Gastrocnemius medialis (tissue), 4 donors: ENCODE measurements at regions not wholly inside any gene's neighbourhood (a gene's known extent, or its start where the extent isn't known, plus 50 kb on each side); places are given as distances from the start of the nearest gene placed in this dataset.

Source experiments
- CTCF ChIP-seq, 5 experiments: fragments of 450-650 bp in 3 of 5; fragments of 200-600 bp in 2 of 5; sonication (generic) in 2 of 5; IDR thresholded peaks in 4 of 5; conservative IDR thresholded peaks in 1 of 5; 1 replicate in 4 of 5; 2 replicates in 1 of 5; pipeline ENCODE4 v1.5.1; 2016 to 2019; ENCODE audit warnings: antibody characterized with exemption in 5 of 5, mild to moderate bottlenecking in 3 of 5, moderate library complexity in 3 of 5
- POLR2A ChIP-seq, 2 donors: fragments of 450-650 bp; IDR thresholded peaks; one replicate each; pipeline ENCODE4 v1.6.1; 2017; ENCODE audit warnings: antibody characterized with exemption in 2 of 2, mild to moderate bottlenecking in 2 of 2, moderate library complexity in 2 of 2

DNA sequence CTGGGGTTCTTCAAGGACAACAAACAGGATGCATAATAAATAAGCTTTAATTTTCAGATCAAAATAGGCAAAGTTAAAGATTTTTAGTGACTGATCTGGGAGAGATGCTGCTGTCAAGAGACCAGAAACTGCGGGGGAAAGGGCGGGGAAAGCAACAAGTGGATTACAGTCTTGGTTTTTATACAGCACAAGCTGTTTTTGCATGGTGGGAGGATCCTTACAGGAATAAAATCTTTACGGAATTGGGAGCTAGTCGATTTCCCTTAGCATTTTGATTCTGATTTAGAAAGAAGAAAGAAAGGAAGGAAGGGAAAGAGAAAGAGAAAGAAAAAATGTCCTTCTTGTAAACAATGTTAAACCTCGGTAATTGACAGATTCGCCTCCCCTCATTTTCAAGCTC, 242.3 kb upstream of the SP8 start:
- TF ChIP-seq POLR2A (IDR thresholded peaks at IDR 0.05): no peak
- TF ChIP-seq CTCF (IDR thresholded peaks at IDR 0.05 in 4 of 5, conservative IDR thresholded peaks at IDR 0.05 in 1 of 5): no peak
